H4 (cell line): ENCODE measurements at regions not wholly inside any gene's neighbourhood (a gene's known extent, or its start where the extent isn't known, plus 50 kb on each side); places are given as distances from the start of the nearest gene placed in this dataset.

ENCODE experiments used
- DNase-seq: peaks from one replicate; pipeline ENCODE4 v3.0.0-alpha.2; 2015; ENCODE audit warnings: low spot score

DNA sequence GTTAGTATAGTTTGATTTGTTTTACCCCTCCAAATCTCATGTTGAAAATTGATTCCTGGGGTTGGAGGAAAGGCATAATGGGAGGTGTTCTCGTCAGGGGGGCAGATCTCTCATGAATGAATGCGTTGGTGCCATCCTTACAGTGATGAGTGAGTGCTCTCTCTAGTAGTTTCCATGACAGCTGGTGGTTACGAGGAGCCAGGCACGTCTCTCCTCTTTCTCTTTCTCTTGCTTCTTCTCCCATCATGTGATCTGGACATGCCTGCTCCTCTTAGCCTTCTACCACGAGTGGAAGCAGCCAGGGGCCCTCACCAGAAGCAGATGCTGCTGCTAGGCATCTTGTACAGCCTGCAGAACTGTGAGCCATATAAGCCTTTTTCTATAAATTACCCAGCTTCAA is 454.1 kb downstream of the EFNA5 start:
- no peak for DNase-seq

DNA sequence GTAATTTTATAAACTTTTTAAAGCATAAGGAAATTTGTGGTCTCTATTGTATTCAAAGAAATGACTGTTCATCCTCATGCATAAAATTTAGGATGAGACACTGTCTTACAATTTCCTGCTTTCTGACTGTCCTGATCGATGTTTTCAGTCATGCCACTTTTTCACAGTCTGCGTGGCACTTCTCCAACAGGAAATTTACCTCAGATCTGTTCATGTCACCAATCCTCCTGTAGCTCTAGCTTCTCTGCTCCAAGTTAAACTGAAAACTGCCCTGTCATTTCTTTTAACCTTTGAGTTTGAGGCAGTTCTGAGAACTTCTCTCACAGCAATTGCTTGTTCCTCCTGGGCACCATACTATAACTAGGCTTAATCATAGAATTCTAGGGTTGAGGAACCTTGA is 455.1 kb downstream of the EFNA5 start:
- no peak for DNase-seq

DNA sequence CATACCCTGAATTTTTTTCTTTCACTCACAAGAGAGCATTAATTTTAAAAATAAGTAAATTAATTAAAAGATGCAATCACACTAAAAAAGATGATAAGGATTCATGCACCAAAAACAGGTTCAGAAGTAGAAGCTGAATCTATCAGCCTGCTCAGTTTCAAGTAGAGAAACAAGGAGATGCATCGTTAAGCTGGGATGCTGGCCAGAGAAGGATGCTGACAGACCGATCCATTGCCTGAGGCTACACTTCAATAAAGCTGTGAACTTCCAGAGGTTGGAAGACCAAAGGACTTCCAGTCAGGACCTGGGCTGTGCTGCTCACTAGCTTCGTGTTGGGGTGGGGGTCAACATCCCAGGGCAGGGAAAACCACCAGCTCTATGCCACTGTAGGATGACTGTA is 457.7 kb downstream of the EFNA5 start:
- DNase-seq: no peak

DNA sequence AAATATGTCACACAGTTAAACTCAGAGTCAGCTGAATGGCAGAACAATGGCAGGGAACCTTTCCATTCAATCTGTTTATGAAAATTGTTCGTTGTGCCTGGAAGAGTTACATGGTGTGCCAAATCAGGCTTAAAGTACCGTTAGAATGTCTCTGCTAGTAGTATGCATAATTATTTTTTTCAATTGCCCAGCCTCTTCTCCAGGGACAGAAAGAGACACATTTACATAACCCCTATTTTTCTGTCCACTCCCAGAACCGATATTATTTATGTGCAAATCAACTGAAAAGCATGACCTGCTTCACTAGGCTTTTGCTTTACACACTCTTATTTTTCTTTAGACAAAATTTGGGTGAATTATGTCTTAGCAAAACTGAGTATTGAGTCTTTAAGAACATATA is 459.1 kb downstream of the EFNA5 start:
- DNase-seq: no peak

DNA sequence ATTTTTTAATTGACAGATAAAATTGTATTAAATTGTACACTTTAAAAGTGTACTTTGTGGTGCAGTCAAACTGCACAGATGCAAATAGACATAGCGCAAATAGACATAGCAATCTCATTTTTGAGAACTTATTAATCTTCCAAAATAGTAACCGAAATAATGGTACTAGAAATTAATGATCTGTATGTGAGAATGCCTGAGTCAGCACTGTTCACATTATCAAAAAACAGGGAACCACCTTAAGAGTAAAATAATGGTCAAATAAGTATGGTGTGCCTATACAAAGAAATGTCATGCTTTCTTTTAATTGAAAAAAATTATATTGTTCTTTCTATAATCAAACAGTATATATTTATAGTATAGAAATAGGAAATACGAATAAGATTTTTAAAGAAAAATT is 461.9 kb downstream of the EFNA5 start:
- no peak for DNase-seq

DNA sequence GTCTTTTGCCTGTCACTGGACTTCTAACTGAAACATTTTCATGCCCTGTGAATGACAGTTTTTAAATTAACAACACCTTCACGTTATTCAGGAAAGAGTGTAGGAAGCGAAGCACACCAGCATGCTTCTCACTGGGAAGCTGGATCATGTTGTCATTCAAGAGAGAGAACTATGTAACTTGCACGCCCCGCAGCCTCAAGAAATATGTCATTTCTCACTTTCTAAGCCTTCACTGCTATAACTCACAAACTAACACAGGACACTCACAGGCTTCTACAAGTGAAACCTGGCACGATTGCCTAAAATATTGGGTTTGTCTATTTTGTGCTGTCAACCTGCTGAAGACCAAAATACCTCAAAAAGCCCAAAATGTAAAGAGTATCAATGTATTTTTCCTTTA is 466.3 kb downstream of the EFNA5 start:
- DNase-seq: no peak

DNA sequence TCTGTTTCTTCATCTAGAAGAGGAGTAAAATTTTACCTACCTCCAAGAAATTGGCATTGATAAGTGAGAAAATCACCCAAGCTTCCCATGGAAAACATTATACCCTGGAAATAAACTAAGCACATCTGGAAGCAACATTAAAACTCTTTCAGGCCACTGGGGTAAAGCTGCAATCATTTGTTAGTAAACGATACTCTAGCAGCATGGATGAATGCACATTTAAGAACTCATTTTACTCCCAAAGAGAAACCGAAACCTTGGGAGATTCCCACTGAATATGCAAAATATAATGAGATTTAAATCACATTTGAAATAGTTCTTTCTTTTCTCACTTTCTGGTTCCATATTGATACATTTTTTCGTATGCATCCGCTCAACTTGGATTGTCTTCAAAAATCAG is 467.5 kb downstream of the EFNA5 start:
- DNase-seq: no peak

DNA sequence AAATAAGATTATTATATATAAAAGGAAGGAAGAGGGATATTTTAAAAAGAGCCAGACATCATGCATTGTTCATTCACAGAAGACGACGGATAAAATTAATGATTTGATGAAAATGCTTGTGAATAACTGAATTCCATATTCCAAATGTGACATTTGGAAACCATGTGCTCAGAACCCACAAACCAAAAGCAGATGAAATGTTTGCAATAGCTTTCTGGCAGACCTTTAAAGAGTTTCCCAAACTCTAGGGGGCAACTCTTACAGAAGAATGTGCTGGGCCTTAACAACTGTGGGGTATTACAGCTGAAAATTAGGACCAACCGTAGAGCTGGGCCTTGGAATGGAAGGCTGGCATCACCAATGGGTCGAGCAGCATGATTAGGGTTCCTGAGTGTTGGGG is 471.0 kb downstream of the EFNA5 start:
- no peak for DNase-seq

DNA sequence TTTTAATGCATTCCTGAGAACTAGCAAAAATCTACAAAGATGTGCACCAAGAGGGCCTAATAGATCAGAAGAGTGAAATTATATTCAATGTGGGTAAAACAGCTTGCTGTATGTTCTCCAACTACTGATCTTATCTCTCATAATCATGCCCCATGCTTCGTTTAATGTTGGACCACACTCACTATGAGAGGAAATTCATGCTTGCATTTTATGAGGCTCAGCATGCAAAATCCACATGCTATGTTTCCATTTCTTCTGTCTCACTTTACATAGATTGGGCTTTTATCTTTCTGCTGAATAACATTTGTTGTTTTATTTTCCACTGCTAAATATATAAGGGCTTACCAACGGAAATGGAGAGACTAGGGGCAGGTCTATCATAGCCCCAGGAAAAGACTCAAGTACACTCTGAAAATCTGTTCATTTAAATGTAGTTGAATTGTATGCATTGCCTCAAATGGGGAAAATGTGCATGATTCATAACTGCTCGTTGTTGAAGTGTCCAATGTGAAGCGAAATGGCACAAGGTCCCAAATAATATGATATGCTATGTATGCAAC is 474.2 kb downstream of the EFNA5 start:
- DNase-seq: no peak

DNA sequence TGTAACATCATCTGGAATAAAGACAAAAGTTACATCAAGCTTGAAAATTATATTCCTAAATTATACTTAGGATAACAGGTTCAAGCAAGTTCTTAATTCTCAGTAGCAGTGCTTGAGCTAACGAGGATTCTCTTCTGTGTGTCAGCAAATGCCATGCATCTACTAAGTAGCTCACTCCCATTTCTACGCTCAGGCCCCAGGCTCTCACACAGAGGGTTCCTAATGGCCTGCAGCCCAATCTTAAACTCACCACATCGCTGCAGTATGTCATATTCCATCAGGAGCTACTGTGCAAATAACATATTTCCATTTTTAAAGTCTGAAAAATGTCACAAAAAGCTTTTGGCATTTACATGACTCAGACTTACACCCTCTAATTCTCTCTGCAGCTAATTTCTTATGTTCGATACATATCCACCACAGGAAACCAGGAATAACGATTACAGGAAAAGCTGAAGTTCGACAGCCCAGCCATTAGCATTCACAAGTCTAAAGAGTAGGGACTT is 474.8 kb downstream of the EFNA5 start:
- DNase-seq: no peak

DNA sequence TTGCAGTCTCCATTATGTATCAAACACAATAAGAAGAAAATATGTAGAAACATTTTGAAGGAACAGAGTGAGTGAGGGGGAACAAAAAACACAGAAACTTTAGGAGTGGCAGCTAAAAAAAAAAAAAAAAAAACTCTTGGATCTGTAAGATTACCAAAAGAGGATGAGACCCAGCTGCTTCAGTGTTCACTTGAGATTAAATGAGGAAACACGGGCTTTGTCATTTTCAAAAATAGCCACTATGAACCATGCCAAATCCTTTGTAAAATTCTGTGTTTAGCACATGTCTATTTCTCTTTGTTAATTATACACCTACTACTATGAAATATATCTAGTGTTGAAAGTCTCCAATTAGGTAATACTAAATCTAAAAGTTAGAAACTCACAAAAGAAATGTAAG is 485.9 kb downstream of the EFNA5 start:
- DNase-seq: no peak

DNA sequence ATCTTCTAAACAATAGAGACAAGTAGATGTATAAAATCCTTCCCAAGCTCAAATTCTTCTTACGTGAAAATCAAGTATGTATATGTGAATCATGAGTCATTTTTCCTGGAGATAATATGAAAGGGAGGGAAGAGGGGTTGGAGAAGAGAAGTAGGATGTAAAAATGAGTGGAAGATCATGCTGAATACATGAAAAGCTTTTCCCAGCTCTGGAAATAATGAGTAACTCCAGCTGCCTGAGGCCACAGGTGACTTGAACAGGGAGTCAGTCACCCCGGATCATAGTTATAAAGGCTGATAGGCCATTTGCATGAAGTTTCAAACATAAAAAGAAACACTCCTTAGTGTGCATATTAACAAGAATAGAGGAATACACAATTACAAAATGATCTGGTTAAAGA is 486.7 kb downstream of the EFNA5 start:
- no peak for DNase-seq

DNA sequence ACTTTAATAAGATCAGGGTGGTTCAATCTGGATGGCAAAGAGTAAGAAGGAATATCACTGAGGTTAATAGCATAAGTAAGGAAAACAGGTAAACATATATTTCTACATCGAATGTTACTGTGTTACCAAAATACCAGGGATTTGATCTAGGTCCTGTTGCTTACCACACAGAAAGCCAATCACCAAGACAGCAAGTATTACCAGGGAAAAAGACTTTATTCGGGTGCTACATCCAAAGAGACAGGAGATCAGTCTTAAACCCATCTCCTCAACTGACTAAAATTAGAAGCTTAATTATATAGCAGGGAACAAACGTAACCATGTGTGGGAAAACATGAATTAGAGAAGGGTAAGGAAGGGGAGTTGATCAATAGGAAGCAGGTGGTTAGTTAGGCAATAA is 500.1 kb downstream of the EFNA5 start:
- DNase-seq: no peak

DNA sequence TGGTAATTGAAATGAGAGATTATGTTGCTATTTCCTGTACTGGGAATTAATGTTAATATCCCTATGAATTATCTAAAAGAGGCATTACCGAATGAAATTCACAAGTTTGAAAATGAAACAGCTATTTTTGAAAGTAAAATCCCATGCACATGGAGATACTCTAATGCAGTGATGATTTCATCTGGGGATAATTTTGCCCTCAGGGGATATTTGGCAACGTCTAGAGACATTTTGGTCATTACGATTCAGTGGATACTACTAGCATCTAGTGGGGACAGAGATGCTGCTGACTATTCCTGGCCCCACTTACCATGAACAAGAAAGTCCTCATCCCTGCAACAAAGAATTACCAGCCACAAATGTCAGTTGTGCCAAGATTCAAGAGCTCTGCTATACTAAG is 500.9 kb downstream of the EFNA5 start:
- no peak for DNase-seq

DNA sequence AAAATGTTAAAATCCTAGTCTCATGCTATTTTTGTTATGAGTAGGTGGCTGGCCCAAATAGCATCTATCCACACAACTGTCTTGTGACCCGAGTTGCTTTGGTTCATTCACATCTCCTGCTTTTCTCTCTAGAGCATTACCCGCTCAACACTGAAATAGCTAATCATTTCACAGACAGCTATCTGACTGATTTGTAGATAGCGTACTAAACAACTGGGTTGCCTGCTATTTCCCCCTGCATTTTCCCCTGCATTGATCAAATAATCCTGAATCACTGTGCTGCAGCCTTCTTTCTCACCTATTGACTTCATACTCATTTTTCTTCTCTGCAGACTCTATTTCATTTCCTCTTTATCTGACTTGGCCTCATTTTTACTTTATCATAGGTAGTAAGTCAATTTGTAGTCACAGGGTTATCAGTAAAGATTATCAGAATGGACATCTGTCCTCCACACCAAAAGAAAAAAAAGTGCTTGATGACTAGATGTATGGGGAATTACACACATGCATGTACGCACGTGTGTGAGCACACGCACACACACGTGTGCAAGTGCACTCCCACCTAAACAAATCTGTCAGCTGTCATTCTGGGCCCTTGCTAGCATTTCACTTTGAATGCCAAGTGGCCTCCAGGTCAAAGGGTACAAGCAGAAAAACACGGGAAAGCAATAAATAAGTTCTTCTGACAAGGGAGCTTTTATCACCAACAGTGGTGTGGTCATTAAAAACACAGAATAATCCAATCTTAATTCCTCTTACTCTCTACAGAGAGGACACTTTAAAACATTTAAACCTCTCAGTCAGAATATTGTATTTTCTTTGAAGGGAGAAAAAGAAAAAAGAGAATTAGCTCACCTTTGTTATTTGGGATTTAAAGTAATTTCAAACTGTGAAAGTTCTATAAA is 501.6 kb downstream of the EFNA5 start:
- DNase-seq: no peak

DNA sequence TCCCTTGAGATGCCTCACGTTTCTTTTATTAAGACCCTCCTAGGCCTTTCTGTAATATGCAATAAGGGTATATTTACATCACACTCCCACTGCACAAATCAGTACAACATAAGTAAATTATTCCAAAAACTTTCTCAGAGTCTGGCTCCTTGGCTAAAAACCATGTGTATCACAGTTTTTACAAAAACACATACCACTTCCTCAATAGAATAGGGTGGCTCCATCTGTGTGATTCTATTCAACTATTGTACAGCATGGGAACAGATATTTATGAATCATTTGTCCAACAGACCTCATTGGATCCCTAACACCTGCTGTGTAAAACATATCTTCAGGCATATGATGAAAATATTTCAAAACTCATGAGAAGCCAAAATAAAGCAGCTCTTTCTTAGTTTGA is 502.7 kb downstream of the EFNA5 start:
- no peak for DNase-seq

DNA sequence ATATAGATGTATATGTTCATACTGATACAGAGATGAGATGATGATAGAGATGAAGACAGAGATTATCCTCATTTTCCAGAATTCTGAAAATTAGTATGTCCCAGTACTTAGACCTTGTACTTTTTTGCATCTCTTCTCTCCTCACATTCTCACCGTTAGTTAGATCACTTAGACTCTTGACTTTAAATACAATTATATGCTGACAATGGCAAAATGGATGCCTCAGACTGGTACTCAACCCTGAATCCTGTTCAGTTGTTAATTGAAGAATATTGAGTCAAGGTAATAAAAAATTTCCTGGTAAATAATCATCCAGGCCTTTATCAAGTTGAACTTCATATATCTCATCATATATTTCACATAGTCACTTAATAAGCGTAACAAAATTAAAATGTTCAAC is 505.4 kb downstream of the EFNA5 start:
- DNase-seq: no peak

DNA sequence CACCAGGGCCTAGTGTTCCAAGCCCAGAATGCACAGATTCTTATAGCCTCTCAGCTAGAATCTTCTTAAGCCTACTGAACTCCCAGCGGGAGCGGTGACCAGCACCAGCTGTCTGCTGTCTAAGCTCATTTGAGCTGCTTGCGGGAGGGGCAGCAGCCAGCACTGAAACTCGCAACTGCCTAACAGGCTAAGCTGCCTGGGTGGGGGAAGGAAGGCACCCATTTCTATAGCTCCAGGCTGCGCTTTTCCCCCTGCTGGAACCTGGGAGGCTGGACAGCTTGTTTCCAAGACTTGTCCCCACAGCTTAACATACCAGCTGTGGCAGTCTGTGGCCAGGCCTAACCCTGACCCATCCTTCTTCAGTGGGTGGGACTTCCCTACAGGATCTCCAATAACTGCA is 512.9 kb downstream of the EFNA5 start:
- DNase-seq: no peak

DNA sequence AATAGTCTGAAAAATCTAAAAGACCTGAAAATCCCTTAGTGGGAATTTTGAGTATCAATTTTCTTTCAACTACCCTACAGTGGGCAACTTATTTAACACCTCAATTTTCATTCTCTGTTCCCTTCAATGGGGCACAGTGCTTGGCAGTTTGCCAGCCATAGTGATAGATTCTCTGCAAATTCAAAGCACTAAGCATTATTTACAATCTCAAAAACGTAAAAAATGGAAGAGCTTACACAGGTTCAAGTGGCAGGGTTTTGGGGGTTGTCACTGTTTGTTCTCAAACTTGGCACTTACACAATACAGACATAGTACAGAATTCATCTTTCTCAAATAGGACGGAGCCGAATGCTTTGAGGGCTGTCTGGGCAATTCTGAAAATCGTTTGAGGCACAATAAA is 515.0 kb downstream of the EFNA5 start:
- no peak for DNase-seq

DNA sequence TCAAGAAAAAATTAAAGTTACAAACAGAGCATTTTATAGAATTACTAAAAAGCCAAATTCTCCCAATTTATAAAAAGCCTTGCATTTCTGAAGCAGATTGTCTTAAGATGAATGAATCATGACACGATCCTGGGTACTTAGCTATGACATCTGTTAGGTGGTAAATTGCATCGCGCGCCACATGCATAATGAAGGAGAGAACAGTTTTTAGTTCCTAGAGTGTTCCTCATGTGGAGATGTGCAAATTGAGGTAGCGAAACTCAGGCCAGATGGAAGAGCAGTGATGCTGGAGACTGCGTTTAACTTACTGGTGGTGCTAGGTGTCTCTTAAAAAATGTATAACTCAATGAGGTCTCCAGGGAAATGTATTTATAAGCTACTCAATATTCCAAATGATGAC is 516.1 kb downstream of the EFNA5 start:
- DNase-seq: no peak

DNA sequence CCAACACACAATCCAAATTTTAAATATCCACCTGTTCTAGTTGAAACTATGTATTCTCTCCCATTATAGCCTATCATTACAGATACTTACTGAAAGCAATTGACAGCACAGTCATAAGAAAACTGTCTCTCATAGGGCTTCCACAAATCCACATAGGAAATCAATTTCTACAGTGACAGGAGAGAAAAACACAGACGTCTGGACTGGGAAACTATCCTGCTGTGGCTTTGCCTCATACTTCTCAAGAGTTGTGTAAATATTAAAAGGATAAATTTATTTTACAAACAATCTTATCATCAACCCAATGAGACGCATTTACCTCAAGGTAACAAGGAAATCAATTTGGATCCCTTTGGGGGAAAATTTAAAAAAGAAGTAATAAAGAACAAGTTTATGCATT is 517.5 kb downstream of the EFNA5 start:
- no peak for DNase-seq

DNA sequence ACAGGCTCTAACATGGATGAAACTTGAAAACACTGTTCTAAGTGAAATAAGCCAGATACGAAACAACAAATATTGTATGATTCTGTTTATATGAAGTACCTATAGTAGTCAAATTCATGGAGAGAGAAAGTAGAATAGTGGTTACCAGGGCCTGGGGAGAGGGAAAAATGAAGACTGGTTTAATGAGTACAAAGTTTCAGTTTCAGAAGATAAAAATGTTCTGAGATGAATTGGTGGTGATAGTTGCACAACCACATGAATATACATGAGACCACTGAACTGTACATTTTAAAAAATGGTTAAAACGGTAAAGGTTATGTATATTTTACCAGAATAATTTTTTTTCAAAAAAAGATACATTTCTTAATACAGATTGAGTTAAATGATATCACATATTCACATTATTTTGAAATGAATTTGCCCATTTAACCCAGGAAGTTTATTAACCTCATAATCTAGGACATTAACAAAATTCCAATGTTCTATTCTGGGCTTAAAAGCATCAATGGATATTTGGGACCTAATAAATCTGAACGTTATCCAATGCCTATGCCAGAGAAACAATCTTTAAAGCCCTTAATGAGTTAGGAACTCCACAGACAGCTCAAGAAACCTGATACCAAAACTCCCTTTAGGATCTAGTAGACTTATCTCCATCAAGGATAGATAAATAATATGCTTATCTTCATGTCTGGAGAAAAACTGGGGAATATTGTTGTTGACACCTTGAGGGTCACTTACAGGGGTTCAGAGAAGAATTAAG is 521.3 kb downstream of the EFNA5 start:
- DNase-seq: no peak

DNA sequence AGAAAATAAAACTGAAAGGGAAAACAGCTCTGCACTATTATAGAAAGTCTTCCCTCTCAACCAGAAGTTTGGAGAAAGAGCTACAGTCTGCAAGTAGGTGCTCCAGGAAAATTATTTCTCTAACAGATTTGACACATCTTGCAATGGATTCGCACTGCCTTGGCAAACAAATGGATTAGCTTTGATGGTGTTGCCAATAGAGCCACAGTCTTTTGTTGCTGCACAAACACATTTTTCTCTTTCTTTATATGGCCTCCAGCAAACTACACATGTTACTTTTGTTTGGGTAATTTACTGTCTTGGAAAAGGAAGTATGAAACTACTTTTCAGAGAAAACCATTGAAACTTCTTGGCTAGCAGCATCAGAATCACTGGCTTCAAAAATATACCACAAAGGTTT is 523.1 kb downstream of the EFNA5 start:
- DNase-seq: no peak
